Ectodermal cell (in vitro differentiated cells): ENCODE measurements at regions not wholly inside any gene's neighbourhood (a gene's known extent, or its start where the extent isn't known, plus 50 kb on each side); places are given as distances from the start of the nearest gene placed in this dataset.

Experiments
- H3K27ac ChIP-seq: 2 replicates; pipeline ENCODE4 v1.7.0; 2013; ENCODE audit warnings: mild to moderate bottlenecking, low read depth, low read length; ENCODE audit not compliant: insufficient read depth, poor library complexity, severe bottlenecking
- H3K27me3 ChIP-seq: 2 replicates; pipeline ENCODE4 v1.7.0; 2013; ENCODE audit warnings: mild to moderate bottlenecking, low read length; ENCODE audit not compliant: insufficient read depth, control insufficient read depth, poor library complexity, severe bottlenecking
- H3K36me3 ChIP-seq: one replicate; pipeline ENCODE4 v1.7.0; 2013; ENCODE audit warnings: low read length; ENCODE audit not compliant: control insufficient read depth, insufficient read depth
- H3K4me1 ChIP-seq: one replicate; pipeline ENCODE4 v1.7.0; 2013; ENCODE audit warnings: low read length; ENCODE audit not compliant: control insufficient read depth, insufficient read depth
- H3K4me3 ChIP-seq: 2 replicates; pipeline ENCODE4 v1.7.0; 2013; ENCODE audit warnings: low read depth, low read length, control low read depth; ENCODE audit not compliant: insufficient read depth
- H3K9me3 ChIP-seq: 2 replicates; pipeline ENCODE4 v1.7.0; 2013; ENCODE audit warnings: mild to moderate bottlenecking, low read length, moderate library complexity; ENCODE audit not compliant: control insufficient read depth
- WGBS, 2 experiments: methylation state at CpG; one replicate each; pipeline ENCODE4 v1.1.7; 2013; ENCODE audit warnings: missing lambda C conversion rate in 2 of 2; 5-methylcytosine and 5-hydroxymethylcytosine counted together

DNA sequence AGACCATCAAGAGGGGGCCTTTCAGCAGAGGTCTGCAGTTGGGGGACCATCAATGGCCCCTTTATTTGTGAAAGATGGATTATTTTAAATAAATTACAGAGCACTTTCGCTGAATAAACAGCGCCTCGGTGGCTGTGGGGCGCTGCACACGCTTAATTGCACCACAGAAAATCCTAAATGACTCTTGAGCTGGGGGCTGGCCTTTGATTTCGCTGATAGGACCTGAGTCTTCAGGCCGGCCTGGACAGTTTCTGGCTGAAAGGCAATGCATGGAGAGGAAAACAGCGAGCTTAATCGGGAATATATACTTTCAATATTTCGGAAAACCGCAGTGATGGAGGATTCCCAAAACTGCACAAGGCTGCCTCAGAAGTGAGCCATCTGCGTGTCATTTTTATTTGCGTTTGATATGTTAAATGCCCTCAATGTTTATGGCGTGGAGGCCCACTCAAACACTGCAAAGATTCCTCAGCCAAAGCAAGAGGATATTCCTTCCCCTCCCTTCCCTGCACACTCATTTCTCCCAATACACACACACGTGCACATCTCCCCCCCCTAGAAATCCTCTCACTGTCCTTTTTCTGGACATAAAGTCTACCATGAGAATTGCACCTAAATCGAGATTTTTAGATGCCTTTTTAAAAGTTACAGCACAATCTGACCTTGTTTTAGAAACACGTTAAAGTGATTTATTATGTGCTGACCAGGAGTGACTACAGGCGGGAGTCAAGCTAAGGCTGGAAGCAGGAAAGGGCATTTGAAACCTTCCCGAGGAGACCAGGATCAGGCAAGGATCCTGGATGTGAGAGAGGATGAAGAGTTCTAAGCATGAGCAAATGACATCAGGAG, 340.7 kb downstream of the RAB28 start:
- no peaks in the 10 kb centered on the region for H3K4me1 ChIP-seq

DNA sequence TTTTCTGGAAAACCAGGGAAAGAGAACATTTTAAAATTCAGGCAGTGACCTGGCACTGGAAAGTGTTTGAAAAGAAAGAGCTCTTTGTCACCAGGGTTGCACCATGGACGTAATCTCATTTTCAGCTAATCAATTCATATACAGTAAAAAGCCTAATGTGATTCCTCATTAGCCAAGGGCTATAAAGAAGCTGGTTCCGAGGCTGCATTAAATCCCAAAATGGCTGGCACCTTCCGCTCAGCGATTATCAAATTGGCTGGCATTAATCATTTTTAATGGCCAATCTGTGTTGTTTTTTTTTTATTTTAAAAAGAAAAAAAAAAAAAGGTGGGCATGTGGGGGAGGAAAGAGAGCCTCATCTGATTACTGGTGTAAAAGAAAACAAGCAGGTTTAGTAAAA, 341.4 kb downstream of the RAB28 start:
- 95 to 98% methylated on average over 4 of the region's 4 CpGs for WGBS, 2 experiments

More for the DNA sequence above, 340.7 kb downstream of the RAB28 start:
- Histone ChIP-seq H3K36me3 (no peaks in the 10 kb centered on the region), H3K27ac (no peak overlapping the region), H3K9me3 (no peaks in the 10 kb centered on the region), H3K4me3 (no peak overlapping the region), H3K27me3 (no peaks in the 10 kb centered on the region)
- WGBS, 2 experiments: 91 to 94% methylated on average over 19 of the region's 19 CpGs

DNA sequence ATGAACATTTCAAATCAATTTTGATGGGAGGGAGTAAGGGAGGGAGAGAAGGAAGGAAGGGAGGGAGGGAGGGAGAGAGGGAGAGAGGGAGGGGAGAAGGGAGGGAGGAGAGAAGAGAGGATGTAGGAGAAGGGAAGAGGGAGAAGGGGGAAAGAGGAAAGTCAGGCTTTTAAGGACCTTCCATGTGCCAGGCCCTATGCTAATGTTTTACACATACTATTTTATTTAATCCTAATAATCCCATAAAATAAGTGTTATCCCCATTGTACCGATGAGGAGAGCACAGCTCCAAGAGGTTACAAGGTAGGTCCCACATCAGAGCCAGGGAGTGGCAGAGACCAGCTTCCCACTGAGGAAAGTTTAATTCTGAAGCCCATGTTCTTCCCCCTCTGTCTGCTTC, 341.9 kb downstream of the RAB28 start:
- Histone ChIP-seq H3K36me3 (no peaks in the 10 kb centered on the region), H3K9me3 (no peaks in the 10 kb centered on the region), H3K4me1 (no peaks in the 10 kb centered on the region), H3K4me3 (no peak overlapping the region), H3K27ac (no peak overlapping the region), H3K27me3 (no peaks in the 10 kb centered on the region)
- WGBS, 2 experiments: 93 to 97% methylated on average over 1 of the region's 1 CpG

More for the DNA sequence above, 341.4 kb downstream of the RAB28 start:
- no peaks in the 10 kb centered on the region for H3K4me1 ChIP-seq
- H3K27ac ChIP-seq: no peak overlapping the region
- H3K36me3 ChIP-seq: no peaks in the 10 kb centered on the region
- H3K4me3 ChIP-seq: no peak overlapping the region
- H3K27me3 ChIP-seq: no peaks in the 10 kb centered on the region
- H3K9me3 ChIP-seq: no peaks in the 10 kb centered on the region

DNA sequence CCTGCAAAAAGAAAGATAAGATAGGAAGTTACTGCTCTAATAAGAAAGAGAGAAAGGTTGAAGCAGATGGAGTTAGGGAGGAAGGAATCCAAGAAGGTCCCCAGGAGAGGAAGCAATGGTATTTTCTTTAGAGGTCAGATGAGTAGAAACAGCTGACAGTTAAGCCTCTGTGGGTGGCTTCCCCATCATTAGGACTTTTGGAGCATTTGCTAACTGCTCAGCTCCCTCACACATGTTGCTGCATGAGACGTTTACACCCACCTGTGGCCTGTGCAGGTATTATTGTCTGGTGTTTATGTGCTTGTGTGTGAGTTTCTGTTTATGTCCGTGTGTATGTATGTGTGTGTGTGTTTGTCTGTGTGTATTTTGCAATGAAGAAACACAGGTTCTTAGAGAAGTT, 346.8 kb downstream of the RAB28 start:
- Histone ChIP-seq H3K27me3 (no peaks in the 10 kb centered on the region), H3K4me3 (no peak overlapping the region), H3K9me3 (no peaks in the 10 kb centered on the region), H3K4me1 (no peaks in the 10 kb centered on the region), H3K27ac (no peak overlapping the region), H3K36me3 (no peaks in the 10 kb centered on the region)
- WGBS, 2 experiments: 87 to 91% methylated on average over 2 of the region's 2 CpGs

DNA sequence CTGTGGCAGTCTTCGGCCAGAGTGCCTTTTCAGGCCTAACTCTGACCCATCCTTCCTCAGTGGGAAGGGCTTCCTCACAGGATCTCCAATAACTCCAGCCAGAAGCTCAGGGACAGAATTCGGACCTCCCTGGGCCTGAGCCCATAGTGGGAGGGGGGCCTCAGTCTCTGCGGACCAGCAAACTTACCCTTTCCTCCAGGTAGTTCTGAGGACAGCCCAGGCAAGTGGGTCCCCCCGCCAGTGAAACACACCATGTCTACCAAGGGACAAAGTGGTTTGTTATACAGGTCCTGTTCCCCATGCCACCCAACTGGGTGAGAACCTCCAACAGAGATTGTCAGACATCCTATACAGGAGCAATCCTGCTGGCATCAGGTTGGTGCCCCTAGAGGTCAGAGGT, 350.4 kb downstream of the RAB28 start:
- no peaks in the 10 kb centered on the region for H3K9me3 ChIP-seq
- H3K4me3 ChIP-seq: no peak overlapping the region
- H3K27ac ChIP-seq: no peak overlapping the region
- no peaks in the 10 kb centered on the region for H3K36me3 ChIP-seq
- H3K4me1 ChIP-seq: no peaks in the 10 kb centered on the region
- no peaks in the 10 kb centered on the region for H3K27me3 ChIP-seq
- WGBS, 2 experiments: 94 to 96% methylated on average over 4 of the region's 4 CpGs

DNA sequence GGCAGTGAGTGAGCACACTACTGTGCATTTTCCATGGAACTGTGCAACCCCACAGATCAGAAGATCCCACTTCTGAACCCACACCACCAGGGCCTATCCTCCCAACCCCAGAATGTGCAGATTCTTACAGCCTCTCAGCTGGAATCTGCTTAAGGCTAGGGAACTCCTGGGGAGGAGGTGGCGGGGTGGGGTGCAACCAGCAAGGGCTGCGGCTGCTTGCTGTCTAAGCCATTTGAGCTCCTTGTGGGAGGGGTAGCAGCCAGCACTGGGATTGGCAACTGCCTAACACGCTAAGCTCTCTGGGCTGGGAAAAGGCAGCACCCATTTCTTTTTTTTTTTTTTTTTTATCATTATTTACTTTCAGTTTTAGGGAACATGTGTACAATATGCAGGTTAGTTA, 353.3 kb downstream of the RAB28 start:
- no peak overlapping the region for H3K27ac ChIP-seq
- H3K4me1 ChIP-seq: no peaks in the 10 kb centered on the region
- no peaks in the 10 kb centered on the region for H3K9me3 ChIP-seq
- WGBS, 2 experiments: 54 to 66% methylated on average over 2 to 3 of the region's 3 CpGs
- no peaks in the 10 kb centered on the region for H3K36me3 ChIP-seq
- H3K4me3 ChIP-seq: no peak overlapping the region
- H3K27me3 ChIP-seq: no peaks in the 10 kb centered on the region

DNA sequence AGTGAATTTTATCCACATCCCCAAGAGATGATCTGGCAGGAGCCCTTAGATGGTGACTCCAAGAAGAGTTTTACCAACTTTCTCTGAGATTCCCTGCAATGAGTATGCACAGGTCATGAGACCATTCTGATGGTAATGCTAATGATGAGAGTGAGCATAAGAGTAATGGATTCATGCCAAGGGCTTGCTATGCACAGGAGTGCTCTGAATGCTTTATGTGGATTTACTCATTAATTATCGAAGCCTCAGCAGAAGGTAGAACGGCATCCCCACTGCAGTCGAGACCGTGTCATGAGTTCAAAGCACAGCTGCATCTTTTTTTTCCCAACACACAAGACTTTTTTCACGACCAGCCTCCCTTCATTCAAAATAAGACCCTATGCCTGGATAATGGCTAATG, 355.0 kb downstream of the RAB28 start:
- Histone ChIP-seq H3K36me3 (no peaks in the 10 kb centered on the region), H3K27ac (no peak overlapping the region), H3K4me1 (no peaks in the 10 kb centered on the region), H3K27me3 (no peaks in the 10 kb centered on the region), H3K9me3 (no peaks in the 10 kb centered on the region), H3K4me3 (no peak overlapping the region)
- 96 to 98% methylated on average over 5 of the region's 5 CpGs for WGBS, 2 experiments

DNA sequence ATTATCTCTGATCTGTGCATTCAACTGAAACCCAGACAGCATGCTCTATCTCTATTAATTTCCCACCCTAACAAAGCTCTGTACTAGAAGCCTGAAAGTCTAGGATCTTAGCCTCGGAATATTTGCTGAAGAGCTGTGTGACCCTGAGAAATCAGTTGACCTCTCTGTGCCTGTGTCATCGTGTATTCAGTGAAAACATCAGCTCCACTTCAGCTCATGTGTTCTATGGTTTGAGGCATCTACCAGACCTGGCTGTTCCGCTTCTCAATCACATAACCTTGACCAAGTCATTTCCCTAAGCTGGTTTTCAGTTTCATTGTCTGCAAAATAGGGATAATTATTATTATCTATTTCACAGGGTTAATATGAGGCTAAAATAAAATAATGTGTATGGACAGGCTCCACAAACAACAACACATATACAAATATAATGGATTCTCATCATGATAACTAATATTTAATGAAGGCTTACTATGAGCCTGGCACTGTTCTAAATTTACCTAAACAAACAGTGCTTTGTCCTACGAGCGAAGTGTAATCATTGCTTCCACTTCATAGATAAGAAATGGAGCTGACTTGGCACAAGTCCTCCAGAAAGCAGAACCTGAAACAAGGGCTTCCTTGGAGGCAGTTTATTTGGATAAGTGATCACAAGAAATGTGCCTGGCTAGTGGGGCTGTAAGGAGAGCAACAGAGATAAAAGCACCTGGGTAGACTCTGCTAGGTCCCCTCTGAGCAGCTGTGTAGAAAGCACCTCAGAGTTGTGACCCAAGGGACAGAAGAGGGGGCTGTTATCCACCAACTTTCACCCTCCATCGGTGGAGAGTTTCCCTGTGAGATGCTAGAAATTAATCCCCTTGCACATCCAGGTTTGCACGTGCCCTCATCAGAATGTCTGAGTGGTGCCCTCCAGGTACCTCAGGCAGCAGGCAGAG, 356.9 kb downstream of the RAB28 start:
- H3K27me3 ChIP-seq: no peaks in the 10 kb centered on the region
- H3K4me3 ChIP-seq: no peak overlapping the region
- H3K9me3 ChIP-seq: no peaks in the 10 kb centered on the region
- no peaks in the 10 kb centered on the region for H3K36me3 ChIP-seq
- no peak overlapping the region for H3K27ac ChIP-seq
- 64 to 65% methylated on average over 7 of the region's 7 CpGs for WGBS, 2 experiments
- H3K4me1 ChIP-seq: no peaks in the 10 kb centered on the region

DNA sequence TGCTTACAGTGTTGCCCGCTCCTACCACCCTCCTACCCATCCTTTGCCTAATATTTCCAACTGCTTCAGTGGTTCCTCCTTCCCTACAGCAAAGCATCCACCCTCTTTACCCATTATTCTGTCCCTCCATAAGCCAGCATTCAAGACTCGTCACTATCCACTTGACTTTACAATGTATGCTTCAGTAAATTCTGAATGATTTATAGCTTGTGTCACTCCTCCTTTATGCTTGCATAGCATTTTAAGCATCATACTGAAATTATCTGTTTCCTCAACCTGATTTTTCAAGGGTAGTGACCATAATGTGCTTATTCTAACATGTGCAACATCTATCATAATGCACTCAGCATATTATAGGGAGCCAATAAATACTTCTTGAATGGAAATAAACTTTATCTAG, 365.5 kb downstream of the RAB28 start:
- Histone ChIP-seq H3K27me3 (no peaks in the 10 kb centered on the region), H3K9me3 (no peaks in the 10 kb centered on the region), H3K36me3 (no peaks in the 10 kb centered on the region), H3K4me3 (no peak overlapping the region), H3K27ac (no peak overlapping the region), H3K4me1 (no peaks in the 10 kb centered on the region)
- WGBS, 2 experiments: 92 to 93% methylated on average over 2 of the region's 2 CpGs

DNA sequence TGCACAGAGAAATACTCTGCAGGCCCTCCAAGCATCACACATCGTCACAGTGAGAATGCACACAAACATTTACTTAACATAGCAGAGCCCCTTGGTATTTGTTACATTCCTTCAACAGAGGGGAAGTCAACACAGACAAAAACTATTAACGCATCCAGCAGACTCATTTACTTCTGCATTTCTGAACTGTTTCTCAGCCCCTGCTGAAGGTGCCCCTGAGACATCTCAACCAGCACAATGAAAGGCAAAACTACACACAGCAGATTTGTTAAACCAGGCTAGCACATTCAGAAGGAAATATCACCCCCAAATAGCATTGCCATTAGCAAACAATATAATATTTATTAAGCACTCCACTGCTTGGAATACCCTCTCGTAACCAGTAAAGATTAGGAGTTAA, 367.0 kb downstream of the RAB28 start:
- Histone ChIP-seq H3K27me3 (no peaks in the 10 kb centered on the region), H3K36me3 (no peaks in the 10 kb centered on the region), H3K9me3 (no peaks in the 10 kb centered on the region), H3K4me1 (no peaks in the 10 kb centered on the region), H3K27ac (no peak overlapping the region), H3K4me3 (no peak overlapping the region)
- WGBS, 2 experiments: 95 to 96% methylated on average over 3 of the region's 3 CpGs
